ENCODE measurements at regions not wholly inside any gene's neighbourhood (a gene's known extent, or its start where the extent isn't known, plus 50 kb on each side); places are given as distances from the start of the nearest gene placed in this dataset.

- Histone ChIP-seq H3K27me3 (ENCODE audit: control insufficient read depth, insufficient read depth, low read length) (no peaks in the 10 kb centered on the region), H3K9me3 (ENCODE audit: control insufficient read depth, insufficient read depth, low read length) (no peaks in the 10 kb centered on the region), H3K27ac (ENCODE audit: low read depth, low read length) (no peak overlapping the region), H3K4me3 (ENCODE audit: low read depth, low read length) (no peak overlapping the region)
- TF ChIP-seq CTCF (IDR thresholded peaks at IDR 0.05; ENCODE audit: low read depth, low read length): no peak
- POLR2A ChIA-PET: no interaction called here
- CTCF ChIA-PET: no interaction called here
- DNase-seq (ENCODE audit: low read depth, low spot score): no peak
These were observed 391.7 kb upstream of the CYRIA start for GRCh38 chr2:17057109-17058017.

GRCh38 chr2:17056236-17056635 is 390.6 kb upstream of the CYRIA start:
- H3K27ac ChIP-seq (ENCODE audit: low read depth, low read length): no peak overlapping the region
- H3K27me3 ChIP-seq (ENCODE audit: control insufficient read depth, insufficient read depth, low read length): no peaks in the 10 kb centered on the region
- CTCF ChIA-PET: no interaction called here
- POLR2A ChIA-PET: no interaction called here
- DNase-seq (ENCODE audit: low read depth, low spot score): no peak
- no peak overlapping the region for H3K4me3 ChIP-seq (ENCODE audit: low read depth, low read length)
- TF ChIP-seq CTCF (IDR thresholded peaks at IDR 0.05; ENCODE audit: low read depth, low read length): no peak
- H3K9me3 ChIP-seq (ENCODE audit: control insufficient read depth, insufficient read depth, low read length): no peaks in the 10 kb centered on the region

GRCh38 chr2:17052001-17052400 is 386.4 kb upstream of the CYRIA start:
- ChIA-PET POLR2A (no interaction called here), CTCF (no interaction called here)
- no peak for TF ChIP-seq CTCF (IDR thresholded peaks at IDR 0.05; ENCODE audit: low read depth, low read length)
- Histone ChIP-seq H3K4me3 (ENCODE audit: low read depth, low read length) (no peak overlapping the region), H3K27ac (ENCODE audit: low read depth, low read length) (no peak overlapping the region), H3K27me3 (ENCODE audit: control insufficient read depth, insufficient read depth, low read length) (no peaks in the 10 kb centered on the region), H3K9me3 (ENCODE audit: control insufficient read depth, insufficient read depth, low read length) (no peaks in the 10 kb centered on the region)
- DNase-seq (ENCODE audit: low read depth, low spot score): no peak

GRCh38 chr2:17051538-17051937 is 385.9 kb upstream of the CYRIA start:
- H3K27me3 ChIP-seq (ENCODE audit: control insufficient read depth, insufficient read depth, low read length): no peaks in the 10 kb centered on the region
- TF ChIP-seq CTCF (IDR thresholded peaks at IDR 0.05; ENCODE audit: low read depth, low read length): no peak
- ChIA-PET CTCF (no interaction called here), POLR2A (no interaction called here)
- H3K4me3 ChIP-seq (ENCODE audit: low read depth, low read length): no peak overlapping the region
- DNase-seq (ENCODE audit: low read depth, low spot score): no peak
- H3K9me3 ChIP-seq (ENCODE audit: control insufficient read depth, insufficient read depth, low read length): no peaks in the 10 kb centered on the region
- no peak overlapping the region for H3K27ac ChIP-seq (ENCODE audit: low read depth, low read length)

- Histone ChIP-seq H3K9me3 (ENCODE audit: control insufficient read depth, insufficient read depth, low read length) (no peaks in the 10 kb centered on the region), H3K27me3 (ENCODE audit: control insufficient read depth, insufficient read depth, low read length) (no peaks in the 10 kb centered on the region), H3K4me3 (ENCODE audit: low read depth, low read length) (no peak overlapping the region), H3K27ac (ENCODE audit: low read depth, low read length) (no peak overlapping the region)
- DNase-seq (ENCODE audit: low read depth, low spot score): peak; percentile 1
- ChIA-PET POLR2A (no interaction called here), CTCF (no interaction called here)
- TF ChIP-seq CTCF (IDR thresholded peaks at IDR 0.05; ENCODE audit: low read depth, low read length): no peak
These were observed 377.5 kb upstream of the CYRIA start for GRCh38 chr2:17043173-17043572.

Data from AG04450 (cell line).